ENCODE measurements at regions not wholly inside any gene's neighbourhood (a gene's known extent, or its start where the extent isn't known, plus 50 kb on each side); places are given as distances from the start of the nearest gene placed in this dataset.

DNA sequence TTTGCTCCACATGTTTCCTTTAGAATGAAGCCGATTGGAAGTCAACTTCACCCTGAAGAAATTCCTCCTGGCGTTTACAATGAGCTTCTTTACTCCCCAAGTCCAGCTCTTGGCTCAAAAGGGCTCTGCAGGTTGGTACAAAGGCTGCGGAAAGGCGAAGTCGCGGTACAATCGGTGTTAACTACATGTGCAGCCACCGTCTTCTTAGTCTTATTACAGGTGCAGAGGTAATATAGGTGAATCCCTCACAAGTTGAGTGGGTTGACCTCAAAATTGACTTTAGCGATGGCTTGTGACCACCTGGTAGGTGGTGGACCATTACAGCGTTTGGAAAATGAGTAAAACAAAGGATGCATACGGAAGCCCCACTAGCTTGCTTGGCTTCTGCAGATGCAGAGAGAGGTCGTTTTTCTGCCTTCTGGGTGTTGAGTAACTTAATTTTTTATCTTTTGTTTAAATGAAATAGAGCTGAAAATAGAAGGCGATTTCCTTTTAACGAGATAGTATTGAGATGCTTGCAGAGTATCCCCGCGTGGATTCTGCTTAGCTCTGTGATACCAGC is 98.0 kb downstream of the TRIM27 start:
- TF ChIP-seq, protein P1, sequence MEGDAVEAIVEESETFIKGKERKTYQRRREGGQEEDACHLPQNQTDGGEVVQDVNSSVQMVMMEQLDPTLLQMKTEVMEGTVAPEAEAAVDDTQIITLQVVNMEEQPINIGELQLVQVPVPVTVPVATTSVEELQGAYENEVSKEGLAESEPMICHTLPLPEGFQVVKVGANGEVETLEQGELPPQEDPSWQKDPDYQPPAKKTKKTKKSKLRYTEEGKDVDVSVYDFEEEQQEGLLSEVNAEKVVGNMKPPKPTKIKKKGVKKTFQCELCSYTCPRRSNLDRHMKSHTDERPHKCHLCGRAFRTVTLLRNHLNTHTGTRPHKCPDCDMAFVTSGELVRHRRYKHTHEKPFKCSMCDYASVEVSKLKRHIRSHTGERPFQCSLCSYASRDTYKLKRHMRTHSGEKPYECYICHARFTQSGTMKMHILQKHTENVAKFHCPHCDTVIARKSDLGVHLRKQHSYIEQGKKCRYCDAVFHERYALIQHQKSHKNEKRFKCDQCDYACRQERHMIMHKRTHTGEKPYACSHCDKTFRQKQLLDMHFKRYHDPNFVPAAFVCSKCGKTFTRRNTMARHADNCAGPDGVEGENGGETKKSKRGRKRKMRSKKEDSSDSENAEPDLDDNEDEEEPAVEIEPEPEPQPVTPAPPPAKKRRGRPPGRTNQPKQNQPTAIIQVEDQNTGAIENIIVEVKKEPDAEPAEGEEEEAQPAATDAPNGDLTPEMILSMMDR (conservative IDR thresholded peaks at IDR 0.05; ENCODE audit: low read depth, low read length), result no peak
- TF ChIP-seq EZH2 (IDR thresholded peaks at IDR 0.05; ENCODE audit: low read length, unreplicated experiment), result no peak

Data from PC-3 (cell line).